ENCODE measurements at regions not wholly inside any gene's neighbourhood (a gene's known extent, or its start where the extent isn't known, plus 50 kb on each side); places are given as distances from the start of the nearest gene placed in this dataset.

- H3K4me3 ChIP-seq (ENCODE audit: low read depth, low read length), result no peak overlapping the region
- TF ChIP-seq MYC (IDR thresholded peaks at IDR 0.05; ENCODE audit: low read depth, low read length) (no peak), POLR2A (IDR thresholded peaks at IDR 0.05; ENCODE audit: extremely low read depth, insufficient read length) (no peak), MAX (IDR thresholded peaks at IDR 0.05; ENCODE audit: low read depth, low read length) (no peak)
- TF ChIP-seq, protein P1, sequence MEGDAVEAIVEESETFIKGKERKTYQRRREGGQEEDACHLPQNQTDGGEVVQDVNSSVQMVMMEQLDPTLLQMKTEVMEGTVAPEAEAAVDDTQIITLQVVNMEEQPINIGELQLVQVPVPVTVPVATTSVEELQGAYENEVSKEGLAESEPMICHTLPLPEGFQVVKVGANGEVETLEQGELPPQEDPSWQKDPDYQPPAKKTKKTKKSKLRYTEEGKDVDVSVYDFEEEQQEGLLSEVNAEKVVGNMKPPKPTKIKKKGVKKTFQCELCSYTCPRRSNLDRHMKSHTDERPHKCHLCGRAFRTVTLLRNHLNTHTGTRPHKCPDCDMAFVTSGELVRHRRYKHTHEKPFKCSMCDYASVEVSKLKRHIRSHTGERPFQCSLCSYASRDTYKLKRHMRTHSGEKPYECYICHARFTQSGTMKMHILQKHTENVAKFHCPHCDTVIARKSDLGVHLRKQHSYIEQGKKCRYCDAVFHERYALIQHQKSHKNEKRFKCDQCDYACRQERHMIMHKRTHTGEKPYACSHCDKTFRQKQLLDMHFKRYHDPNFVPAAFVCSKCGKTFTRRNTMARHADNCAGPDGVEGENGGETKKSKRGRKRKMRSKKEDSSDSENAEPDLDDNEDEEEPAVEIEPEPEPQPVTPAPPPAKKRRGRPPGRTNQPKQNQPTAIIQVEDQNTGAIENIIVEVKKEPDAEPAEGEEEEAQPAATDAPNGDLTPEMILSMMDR (IDR thresholded peaks at IDR 0.05; ENCODE audit: low read depth, low read length), result no peak
- DNase-seq (ENCODE audit: low read depth), result no peak
These were observed 203.6 kb downstream of the PIK3R1 start for GRCh38 chr5:68419081-68419636.

DNA sequence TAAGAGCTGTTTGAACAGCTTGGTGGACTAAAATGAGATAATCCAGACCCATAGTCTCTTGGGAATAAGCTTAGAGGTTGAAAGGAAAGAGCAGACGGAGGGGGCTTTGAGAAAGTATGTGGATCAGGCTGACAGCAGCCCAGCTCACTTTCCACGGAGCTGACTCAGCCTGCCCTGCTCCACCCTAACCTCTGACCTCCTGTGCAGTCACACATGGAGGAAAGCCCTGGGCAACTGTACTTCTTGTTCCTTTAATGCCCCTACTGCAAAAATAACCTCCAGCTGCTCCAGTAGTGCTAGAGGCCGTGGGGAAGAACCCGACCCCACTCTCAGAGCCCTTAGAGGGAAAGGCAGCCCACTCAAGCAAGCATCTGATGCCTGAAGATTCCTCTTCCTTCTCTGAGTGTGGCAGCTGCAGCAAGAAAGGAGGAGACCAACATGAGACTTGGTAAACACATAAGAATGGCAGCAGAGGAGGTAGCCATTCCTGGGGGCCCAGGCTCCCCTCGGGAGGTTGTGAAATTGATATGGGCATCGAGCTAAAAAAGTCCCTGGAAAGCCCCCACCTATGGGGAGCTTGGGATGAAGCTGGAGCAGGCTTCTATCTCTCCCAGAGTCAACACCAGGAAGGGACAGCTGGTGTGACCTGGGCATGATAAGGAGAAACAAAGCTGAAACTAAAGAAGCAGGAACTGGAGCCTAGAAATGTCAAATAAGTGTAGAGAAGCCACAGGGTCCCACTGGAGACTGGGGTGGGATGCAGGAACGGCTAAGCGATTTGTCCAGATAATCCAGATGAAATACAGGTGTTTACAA, 204.3 kb downstream of the PIK3R1 start:
- DNase-seq (ENCODE audit: low read depth), result peak; percentile 9
- TF ChIP-seq MAX (IDR thresholded peaks at IDR 0.05; ENCODE audit: low read depth, low read length), result no peak
- TF ChIP-seq POLR2A (IDR thresholded peaks at IDR 0.05; ENCODE audit: extremely low read depth, insufficient read length), result no peak
- TF ChIP-seq, protein P1 (IDR thresholded peaks at IDR 0.05; ENCODE audit: low read depth, low read length), result no peak
- no peak for TF ChIP-seq MYC (IDR thresholded peaks at IDR 0.05; ENCODE audit: low read depth, low read length)
- no peak overlapping the region for H3K4me3 ChIP-seq (ENCODE audit: low read depth, low read length)

- H3K4me3 ChIP-seq (ENCODE audit: low read depth, low read length), result no peak overlapping the region
- DNase-seq (ENCODE audit: low read depth), result no peak
- TF ChIP-seq MAX (IDR thresholded peaks at IDR 0.05; ENCODE audit: low read depth, low read length) (no peak), POLR2A (IDR thresholded peaks at IDR 0.05; ENCODE audit: extremely low read depth, insufficient read length) (no peak), MYC (IDR thresholded peaks at IDR 0.05; ENCODE audit: low read depth, low read length) (no peak)
- TF ChIP-seq, protein P1 (IDR thresholded peaks at IDR 0.05; ENCODE audit: low read depth, low read length), result no peak
These were observed 205.2 kb downstream of the PIK3R1 start for GRCh38 chr5:68420476-68421344.

DNA sequence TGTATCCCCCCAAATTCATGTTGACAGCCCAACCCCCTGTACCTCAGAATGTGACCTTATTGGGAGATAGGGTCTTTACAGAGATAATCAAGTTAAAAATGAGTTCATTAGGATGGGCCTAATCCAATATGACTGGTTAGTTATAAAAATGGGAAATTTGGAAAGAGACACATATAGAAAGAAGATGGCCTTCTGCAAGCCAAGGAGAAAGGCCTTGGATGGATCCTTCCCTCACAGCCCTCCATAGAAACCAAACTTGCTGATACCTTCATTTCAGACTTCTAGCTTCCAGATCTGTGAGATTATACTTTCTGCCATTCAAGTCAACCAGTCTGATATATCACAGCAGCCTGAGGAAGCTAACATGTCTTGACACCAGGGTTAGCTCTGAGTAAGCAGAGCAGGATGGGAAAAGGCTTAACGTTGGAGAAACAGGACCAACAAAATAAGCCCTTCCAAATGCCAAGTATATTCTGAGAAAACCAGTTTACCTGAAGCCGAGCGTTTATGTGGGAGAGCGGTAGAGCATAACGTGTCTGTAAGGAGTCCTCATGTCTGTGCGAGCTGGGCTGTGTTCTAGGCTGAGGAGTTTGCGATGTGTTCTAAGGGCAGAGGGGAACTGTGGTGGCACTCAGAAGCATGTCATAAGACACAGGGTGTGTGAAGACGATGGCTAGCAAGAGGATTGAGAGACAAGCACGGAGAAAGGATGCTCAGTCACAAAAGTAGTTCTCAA, 206.1 kb downstream of the PIK3R1 start:
- no peak for DNase-seq (ENCODE audit: low read depth)
- no peak overlapping the region for H3K4me3 ChIP-seq (ENCODE audit: low read depth, low read length)
- TF ChIP-seq POLR2A (IDR thresholded peaks at IDR 0.05; ENCODE audit: extremely low read depth, insufficient read length) (no peak), MAX (IDR thresholded peaks at IDR 0.05; ENCODE audit: low read depth, low read length) (no peak), MYC (IDR thresholded peaks at IDR 0.05; ENCODE audit: low read depth, low read length) (no peak)
- TF ChIP-seq, protein P1 (IDR thresholded peaks at IDR 0.05; ENCODE audit: low read depth, low read length), result no peak

DNA sequence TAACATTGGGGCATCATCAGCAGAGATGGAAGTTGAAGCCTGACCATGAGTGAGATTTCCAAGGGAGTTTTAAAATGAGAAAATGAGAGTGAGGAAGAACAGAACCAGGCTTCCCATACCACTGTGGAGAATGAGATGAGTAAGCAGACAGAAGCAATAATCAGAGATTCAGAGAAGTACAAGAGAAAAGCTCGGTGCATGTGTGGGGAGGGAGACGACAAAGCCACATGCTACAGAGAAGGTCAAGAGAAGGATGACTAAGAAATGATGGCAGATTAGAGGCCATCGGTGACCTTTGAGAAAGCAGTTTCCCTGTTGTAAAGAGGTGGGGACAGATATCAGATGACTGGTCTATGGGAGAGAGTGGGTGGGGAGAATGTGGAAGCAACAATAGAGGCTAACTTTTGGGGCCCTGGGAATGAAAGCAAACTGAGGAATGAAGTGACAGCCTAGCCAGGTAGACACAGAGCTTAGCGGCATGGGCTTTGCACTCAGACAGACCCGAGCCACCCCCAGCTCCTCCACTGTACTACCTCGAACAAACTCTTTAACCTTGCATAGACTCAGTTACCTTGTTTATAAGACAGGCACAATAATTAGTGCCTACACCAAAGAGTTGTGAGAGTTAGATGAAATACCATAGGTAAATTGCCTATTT, 207.7 kb downstream of the PIK3R1 start:
- no peak overlapping the region for H3K4me3 ChIP-seq (ENCODE audit: low read depth, low read length)

More for the DNA sequence above, 207.7 kb downstream of the PIK3R1 start:
- TF ChIP-seq, protein P1 (IDR thresholded peaks at IDR 0.05; ENCODE audit: low read depth, low read length), result no peak
- TF ChIP-seq MAX (IDR thresholded peaks at IDR 0.05; ENCODE audit: low read depth, low read length) (no peak), MYC (IDR thresholded peaks at IDR 0.05; ENCODE audit: low read depth, low read length) (no peak), POLR2A (IDR thresholded peaks at IDR 0.05; ENCODE audit: extremely low read depth, insufficient read length) (no peak)
- no peak for DNase-seq (ENCODE audit: low read depth)
